AG09319 (cell line): ENCODE measurements at regions not wholly inside any gene's neighbourhood (a gene's known extent, or its start where the extent isn't known, plus 50 kb on each side); places are given as distances from the start of the nearest gene placed in this dataset.

ENCODE experiments used
- DNase-seq: peaks from one replicate; pipeline ENCODE4 v3.0.0-alpha.2; 2010; ENCODE audit warnings: low read depth; ENCODE audit errors: extremely low read depth
- CTCF ChIP-seq: IDR thresholded peaks from 2 replicates; pipeline ENCODE4 v1.5.1; 2011; ENCODE audit warnings: low read depth, mild to moderate bottlenecking, inconsistent platforms, low read length, moderate library complexity

GRCh38 chr15:24756101-24756500 lies 80.5 kb downstream of the NPAP1 start:
- TF ChIP-seq CTCF, result no peak
- no peak for DNase-seq

- TF ChIP-seq CTCF, result no peak
- no peak for DNase-seq
These were observed 84.5 kb downstream of the NPAP1 start for GRCh38 chr15:24760066-24760465.

- DNase-seq, result no peak
- TF ChIP-seq CTCF, result peak; percentile 8
These were observed 86.2 kb downstream of the NPAP1 start for GRCh38 chr15:24761704-24762302.

GRCh38 chr15:24763891-24764290 lies 88.3 kb downstream of the NPAP1 start:
- DNase-seq, result no peak
- TF ChIP-seq CTCF, result no peak

GRCh38 chr15:24764375-24765171 lies 89.0 kb downstream of the NPAP1 start:
- no peak for DNase-seq
- TF ChIP-seq CTCF, result no peak

- TF ChIP-seq CTCF, result no peak
These were observed 91.0 kb downstream of the NPAP1 start for GRCh38 chr15:24766511-24767133.

GRCh38 chr15:24772266-24772665 lies 96.7 kb downstream of the NPAP1 start:
- no peak for TF ChIP-seq CTCF
- DNase-seq, result no peak

More at GRCh38 chr15:24766511-24767133, 91.0 kb downstream of the NPAP1 start:
- DNase-seq, result no peak
